HG03097 (cell line): ENCODE measurements at regions not wholly inside any gene's neighbourhood (a gene's known extent, or its start where the extent isn't known, plus 50 kb on each side); places are given as distances from the start of the nearest gene placed in this dataset.

Experiments
- ATAC-seq: cut with Tn5 transposase; IDR thresholded peaks from one replicate; pipeline ENCODE4 v1.9.1; 2021; ENCODE audit not compliant: unreplicated experiment, low FRiP score

GRCh38 chr4:131081069-131081468, 1985.1 kb downstream of the C4orf33 start:
- ATAC-seq, result no peak

- ATAC-seq, result no peak
Measured at GRCh38 chr4:131084997-131085396, 1989.0 kb downstream of the C4orf33 start.

- no peak for ATAC-seq
Measured at GRCh38 chr4:131091896-131092295, 1995.9 kb downstream of the C4orf33 start.

- no peak for ATAC-seq
Measured at GRCh38 chr4:131093303-131093702, 1997.4 kb downstream of the C4orf33 start.

- ATAC-seq, result no peak
Measured at GRCh38 chr4:131098976-131099375, 2003.0 kb downstream of the C4orf33 start.

DNA sequence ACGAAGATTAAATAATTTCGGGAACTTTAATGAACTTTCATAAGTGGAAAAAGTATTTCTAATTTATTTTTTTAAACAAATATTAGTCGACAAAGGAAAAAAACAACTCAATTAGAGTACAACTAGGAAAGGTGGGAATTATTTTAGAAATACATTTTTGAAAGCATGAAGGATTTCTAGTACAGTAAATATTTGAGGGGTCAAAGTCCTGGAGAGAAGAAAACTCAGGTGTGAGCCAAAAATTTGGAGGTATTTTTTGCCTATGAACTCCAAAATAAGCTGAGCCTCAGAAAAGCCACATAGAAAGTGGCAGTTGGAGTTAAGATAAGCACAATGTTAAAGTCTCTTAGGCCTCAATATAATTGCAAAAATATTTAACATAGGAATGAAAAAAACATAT, 2017.3 kb downstream of the C4orf33 start:
- ATAC-seq, result no peak

- no peak for ATAC-seq
Measured at GRCh38 chr4:131113704-131114103, 2017.8 kb downstream of the C4orf33 start.

DNA sequence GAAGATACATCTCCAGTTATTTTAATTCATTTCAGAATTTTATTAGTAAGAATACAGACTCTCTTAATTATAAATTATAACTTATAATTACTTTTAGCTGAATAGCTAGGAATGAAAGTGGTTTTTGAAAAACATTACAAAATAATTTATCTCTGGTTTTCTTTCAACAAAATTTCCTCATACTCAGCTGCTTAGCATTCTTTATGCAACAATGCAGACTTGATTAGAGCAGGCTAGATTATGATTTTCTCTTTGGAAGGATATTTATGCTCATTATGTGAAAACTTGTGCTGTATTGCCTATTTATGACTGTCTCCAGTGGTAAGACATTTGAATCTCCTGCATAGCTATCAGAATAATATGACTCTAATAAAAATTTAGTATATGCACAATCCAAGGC, 2023.7 kb downstream of the C4orf33 start:
- ATAC-seq, result no peak

DNA sequence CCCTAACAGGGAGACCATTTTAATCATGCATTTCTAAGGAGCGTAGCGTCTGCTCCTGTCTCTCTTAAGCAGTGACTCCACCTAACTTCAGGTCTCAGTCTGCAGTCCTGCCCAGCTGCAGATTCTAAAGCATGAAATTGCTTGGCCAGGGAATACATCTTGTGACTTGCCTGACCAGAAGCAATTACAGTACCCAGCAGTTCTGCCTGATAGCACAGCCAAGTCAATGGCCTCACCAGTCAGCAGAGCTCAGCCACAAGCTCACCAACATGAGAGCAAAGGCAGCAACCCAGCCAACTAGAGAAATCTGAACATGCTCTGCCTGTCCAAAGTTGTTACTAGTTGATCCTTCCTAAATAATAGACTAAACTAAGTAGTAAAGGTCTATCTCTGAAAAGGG, 2011.9 kb upstream of the PCDH10 start:
- ATAC-seq, result no peak

- no peak for ATAC-seq
Measured at GRCh38 chr4:131159261-131159660, 1989.8 kb upstream of the PCDH10 start.

DNA sequence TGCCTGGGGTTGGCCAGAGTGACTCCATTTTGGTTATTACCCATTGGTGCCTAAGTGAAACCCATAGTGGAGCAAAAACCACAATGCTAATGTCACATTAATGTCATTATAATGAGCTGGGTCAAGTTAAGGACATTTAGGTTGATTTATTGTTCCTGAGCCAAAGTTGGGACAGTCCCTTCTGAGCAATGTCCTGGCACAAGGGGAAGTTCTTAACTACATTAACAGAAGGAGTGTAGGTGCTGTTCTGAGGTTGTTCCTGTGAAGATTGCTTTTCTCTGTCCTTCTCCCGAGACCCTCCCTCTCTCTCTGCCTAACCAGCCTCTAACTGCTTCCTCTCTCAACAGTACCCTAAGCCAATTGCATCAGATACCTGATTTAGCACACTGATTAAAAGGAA, 1956.8 kb upstream of the PCDH10 start:
- no peak for ATAC-seq

- ATAC-seq, result no peak
Measured at GRCh38 chr4:131207589-131207988, 1941.5 kb upstream of the PCDH10 start.

DNA sequence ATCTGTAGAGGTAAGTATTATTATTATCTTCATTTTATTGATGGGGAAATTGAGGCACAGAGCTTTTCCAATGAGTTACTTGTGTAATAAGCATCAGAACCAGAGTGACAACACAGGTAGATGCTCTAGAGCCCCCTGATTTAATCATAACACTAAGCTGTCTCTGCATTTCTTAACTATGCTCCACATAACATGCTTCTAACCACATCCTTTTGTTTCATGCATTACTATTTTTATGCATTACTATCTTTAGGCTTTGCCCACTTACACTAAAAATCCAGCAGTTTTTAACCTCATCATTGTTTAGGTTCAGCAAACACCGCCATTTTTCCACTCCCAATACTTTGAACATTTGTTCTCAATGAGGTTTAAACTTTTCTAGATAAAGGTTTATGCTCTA, 1900.8 kb upstream of the PCDH10 start:
- ATAC-seq, result no peak

- no peak for ATAC-seq
Measured at GRCh38 chr4:131251321-131251720, 1897.8 kb upstream of the PCDH10 start.

DNA sequence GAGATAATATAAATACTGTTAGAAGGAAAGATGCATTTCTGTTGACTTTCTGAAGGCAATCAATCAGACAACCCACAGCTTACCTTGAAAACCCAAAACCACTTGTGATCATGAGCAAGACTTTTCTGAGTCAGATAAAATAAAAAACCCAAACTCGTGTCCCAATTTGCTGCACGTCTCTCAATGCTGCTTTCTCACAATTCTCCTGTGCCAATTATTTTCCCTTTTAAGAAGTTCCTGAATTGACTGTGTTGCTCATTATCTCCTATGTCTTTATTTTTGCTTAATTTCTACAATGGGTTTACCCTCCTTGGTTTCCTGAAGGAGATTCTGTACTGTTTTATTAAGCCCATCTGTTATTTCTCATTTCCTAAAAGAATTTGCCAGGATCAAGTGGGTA, 1891.9 kb upstream of the PCDH10 start:
- ATAC-seq, result no peak

- no peak for ATAC-seq
Measured at GRCh38 chr4:131258361-131258760, 1890.7 kb upstream of the PCDH10 start.

DNA sequence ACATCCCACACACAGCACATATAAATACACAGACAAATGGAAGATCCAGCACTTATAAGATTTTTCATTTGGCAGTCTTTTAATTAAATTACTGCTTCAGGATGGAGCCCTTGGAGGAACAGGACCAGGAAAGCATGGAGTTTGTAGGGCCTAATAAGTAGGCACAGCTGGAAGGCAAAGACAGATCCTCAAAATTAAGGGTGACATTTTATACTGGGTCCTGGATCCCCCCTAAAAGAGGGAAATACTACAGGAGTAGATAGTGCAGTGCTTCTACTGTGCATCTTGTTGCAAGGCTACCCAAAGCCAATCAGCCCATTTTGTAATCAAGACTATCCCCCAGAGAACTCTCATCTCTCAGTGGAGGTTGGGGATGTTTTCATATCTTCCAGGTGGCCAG, 1860.7 kb upstream of the PCDH10 start:
- no peak for ATAC-seq

- ATAC-seq, result no peak
Measured at GRCh38 chr4:131296192-131296591, 1852.9 kb upstream of the PCDH10 start.

- no peak for ATAC-seq
Measured at GRCh38 chr4:131302108-131302507, 1847.0 kb upstream of the PCDH10 start.

- no peak for ATAC-seq
Measured at GRCh38 chr4:131304686-131305085, 1844.4 kb upstream of the PCDH10 start.

DNA sequence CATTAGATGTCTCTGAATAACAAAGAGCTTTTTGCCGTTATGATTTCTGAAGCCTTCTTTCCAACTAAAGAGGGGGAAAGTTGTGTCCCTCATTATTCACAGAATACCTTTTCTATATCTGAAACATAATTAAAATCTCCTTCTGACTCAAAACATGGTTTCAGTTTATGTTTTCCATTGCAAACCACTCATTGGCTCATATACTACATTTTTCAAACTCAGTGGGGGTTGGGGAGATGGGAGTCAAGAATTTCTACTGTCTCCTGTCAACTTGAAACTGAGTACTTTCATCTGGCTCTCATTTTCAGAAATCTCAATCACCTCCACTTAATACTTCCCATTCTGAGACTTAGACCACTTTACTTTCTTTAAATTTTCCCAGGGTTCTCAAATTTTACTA, 1839.5 kb upstream of the PCDH10 start:
- ATAC-seq, result no peak

DNA sequence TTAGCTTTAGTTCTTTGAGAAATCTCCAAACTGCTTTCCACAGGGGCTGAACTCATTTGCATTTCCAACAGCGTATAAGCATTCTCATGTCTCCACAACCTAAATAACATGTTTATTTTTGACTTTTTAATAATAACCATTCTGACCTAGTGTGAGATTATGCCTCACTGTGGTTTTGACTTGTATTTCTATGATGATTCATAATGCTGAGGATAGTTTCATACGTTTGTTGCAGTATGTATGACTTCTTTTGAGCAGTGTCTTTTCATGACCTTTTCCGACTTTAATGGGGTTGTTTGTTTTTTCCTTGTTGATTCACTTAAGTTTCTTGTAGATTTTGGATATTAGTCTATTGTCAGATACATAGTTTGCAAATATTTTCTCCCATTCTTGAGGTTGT, 1833.0 kb upstream of the PCDH10 start:
- ATAC-seq, result no peak

DNA sequence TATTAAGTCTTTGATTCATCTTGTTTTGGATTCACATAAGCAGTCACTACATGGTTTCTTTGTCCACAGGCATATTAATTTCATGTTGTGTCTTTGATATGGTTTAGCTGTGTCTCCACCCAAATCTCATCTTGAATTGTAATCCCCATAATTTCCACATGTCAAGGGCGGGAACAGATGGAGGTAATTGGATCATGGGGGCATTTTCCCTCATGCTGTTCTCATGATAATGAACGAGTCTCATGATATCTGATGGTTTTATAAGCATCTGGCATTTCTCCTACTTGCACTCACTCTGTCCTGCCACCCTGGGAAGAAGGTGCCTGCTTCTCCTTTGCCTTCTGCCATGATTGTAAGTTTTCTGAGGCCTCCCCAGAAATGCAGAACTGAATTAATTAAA, 1811.2 kb upstream of the PCDH10 start:
- no peak for ATAC-seq

GRCh38 chr4:131339137-131339536, 1810.0 kb upstream of the PCDH10 start:
- no peak for ATAC-seq
